Neural cell (in vitro differentiated cells): ENCODE measurements at regions not wholly inside any gene's neighbourhood (a gene's known extent, or its start where the extent isn't known, plus 50 kb on each side); places are given as distances from the start of the nearest gene placed in this dataset.

Experiments used
- EP300 ChIP-seq: fragments of 450-650 bp; conservative IDR thresholded peaks from 2 replicates; pipeline ENCODE4 v1.6.1; 2014; ENCODE audit warnings: antibody characterized with exemption, mild to moderate bottlenecking, moderate library complexity; ENCODE audit not compliant: poor library complexity, severe bottlenecking
- EZH2 ChIP-seq: fragments of 200-600, 300-800 bp; shearing (Covaris generic), sonication (generic); IDR thresholded peaks from 2 replicates; pipeline ENCODE4 v1.6.1; 2014; ENCODE audit warnings: antibody characterized with exemption, low read length, borderline replicate concordance, mild to moderate bottlenecking; ENCODE audit not compliant: insufficient read depth, poor library complexity, severe bottlenecking
- POLR2AphosphoS5 ChIP-seq: IDR thresholded peaks from 2 replicates; pipeline ENCODE4 v1.6.1; 2012
- RAD21 ChIP-seq: fragments of 450-650 bp; conservative IDR thresholded peaks from 2 replicates; pipeline ENCODE4 v1.6.1; 2014; ENCODE audit warnings: antibody characterized with exemption, mild to moderate bottlenecking, moderate library complexity
- REST ChIP-seq: IDR thresholded peaks from 2 replicates; pipeline ENCODE4 v1.6.1; 2012; ENCODE audit warnings: borderline replicate concordance
- SMC3 ChIP-seq: fragments of 450-650 bp; conservative IDR thresholded peaks from 2 replicates; pipeline ENCODE4 v1.6.1; 2014; ENCODE audit warnings: antibody characterized with exemption, mild to moderate bottlenecking, moderate library complexity; ENCODE audit not compliant: poor library complexity
- TF ChIP-seq, protein P1 (sequence below): fragments of 450-650 bp; IDR thresholded peaks from 2 replicates; pipeline ENCODE4 v1.5.1; 2014; ENCODE audit warnings: antibody characterized with exemption, mild to moderate bottlenecking, moderate library complexity; ENCODE audit not compliant: poor library complexity, severe bottlenecking

- TF ChIP-seq, protein P1, sequence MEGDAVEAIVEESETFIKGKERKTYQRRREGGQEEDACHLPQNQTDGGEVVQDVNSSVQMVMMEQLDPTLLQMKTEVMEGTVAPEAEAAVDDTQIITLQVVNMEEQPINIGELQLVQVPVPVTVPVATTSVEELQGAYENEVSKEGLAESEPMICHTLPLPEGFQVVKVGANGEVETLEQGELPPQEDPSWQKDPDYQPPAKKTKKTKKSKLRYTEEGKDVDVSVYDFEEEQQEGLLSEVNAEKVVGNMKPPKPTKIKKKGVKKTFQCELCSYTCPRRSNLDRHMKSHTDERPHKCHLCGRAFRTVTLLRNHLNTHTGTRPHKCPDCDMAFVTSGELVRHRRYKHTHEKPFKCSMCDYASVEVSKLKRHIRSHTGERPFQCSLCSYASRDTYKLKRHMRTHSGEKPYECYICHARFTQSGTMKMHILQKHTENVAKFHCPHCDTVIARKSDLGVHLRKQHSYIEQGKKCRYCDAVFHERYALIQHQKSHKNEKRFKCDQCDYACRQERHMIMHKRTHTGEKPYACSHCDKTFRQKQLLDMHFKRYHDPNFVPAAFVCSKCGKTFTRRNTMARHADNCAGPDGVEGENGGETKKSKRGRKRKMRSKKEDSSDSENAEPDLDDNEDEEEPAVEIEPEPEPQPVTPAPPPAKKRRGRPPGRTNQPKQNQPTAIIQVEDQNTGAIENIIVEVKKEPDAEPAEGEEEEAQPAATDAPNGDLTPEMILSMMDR, result no peak
- no peak for TF ChIP-seq POLR2AphosphoS5
- TF ChIP-seq EZH2, result no peak
- no peak for TF ChIP-seq RAD21
- no peak for TF ChIP-seq EP300
- TF ChIP-seq REST, result no peak
- TF ChIP-seq SMC3, result no peak
Measured at GRCh38 chr6:40937491-40937890, 101.5 kb downstream of the UNC5CL start.
